ENCODE measurements at regions not wholly inside any gene's neighbourhood (a gene's known extent, or its start where the extent isn't known, plus 50 kb on each side); places are given as distances from the start of the nearest gene placed in this dataset.

DNA sequence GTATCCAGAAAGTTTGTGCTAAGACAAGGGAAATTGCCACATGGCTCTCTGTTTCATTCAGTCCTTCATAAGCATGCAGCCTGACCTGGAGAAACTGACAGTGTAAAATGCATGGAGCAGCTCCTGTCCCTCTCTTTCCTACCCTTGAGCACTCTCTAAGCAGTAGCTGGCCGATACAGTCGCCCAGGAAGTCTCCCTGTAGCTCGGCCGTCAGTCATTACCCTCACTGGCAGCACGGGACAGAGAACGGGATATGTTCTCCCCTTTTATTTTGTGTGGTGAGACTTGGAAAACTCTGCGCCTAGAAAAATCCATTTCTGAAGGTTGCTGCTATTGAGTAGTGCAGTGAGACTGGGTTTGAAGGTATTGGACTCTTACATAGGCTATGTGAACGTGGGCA, 56.8 kb upstream of the KCNMB1 start:
- no peaks in the 10 kb centered on the region for H3F3A ChIP-seq (replicated peaks; ENCODE audit: insufficient read depth)
- H3K79me2 ChIP-seq (ENCODE audit: insufficient read depth) = no peaks in the 10 kb centered on the region
- ChIA-PET CTCF (interaction anchor here (1.2 to 3.6 kb wide), 3 partner anchors 9 to 187 kb away, joined by 4 to 17 read pairs (median 4); no protein-coding TSS in a partner anchor), POLR2A (no interaction called here)
- DNase-seq = no peak
- no peaks in the 10 kb centered on the region for H3K9me3 ChIP-seq
- H3K4me2 ChIP-seq = no peak overlapping the region
- no peak overlapping the region for H3K9ac ChIP-seq
- TF ChIP-seq ELF1 (IDR thresholded peaks at IDR 0.05) (no peak), RAD21 (IDR thresholded peaks at IDR 0.05; ENCODE audit: low read length) (no peak), MXI1 (IDR thresholded peaks at IDR 0.05; ENCODE audit: low read depth, low read length) (no peak), CHD2 (IDR thresholded peaks at IDR 0.05; ENCODE audit: low read length, partially characterized antibody) (no peak), EP300 (IDR thresholded peaks at IDR 0.05; ENCODE audit: borderline replicate concordance in 1 of 2, low read depth in 1 of 2, low read length in 1 of 2) (no peak), EZH2phosphoT487 (IDR thresholded peaks at IDR 0.05; ENCODE audit: borderline replicate concordance, low read depth) (no peak), REST (IDR thresholded peaks at IDR 0.05; ENCODE audit: low read depth, low read length) (no peak), RXRA (IDR thresholded peaks at IDR 0.05; ENCODE audit: borderline replicate concordance, low read depth) (no peak), YY1 (IDR thresholded peaks at IDR 0.05; ENCODE audit: low read depth) (no peak), TEAD4 (IDR thresholded peaks at IDR 0.05; ENCODE audit: borderline replicate concordance, insufficient read depth) (no peak)
- TF ChIP-seq, protein P1, sequence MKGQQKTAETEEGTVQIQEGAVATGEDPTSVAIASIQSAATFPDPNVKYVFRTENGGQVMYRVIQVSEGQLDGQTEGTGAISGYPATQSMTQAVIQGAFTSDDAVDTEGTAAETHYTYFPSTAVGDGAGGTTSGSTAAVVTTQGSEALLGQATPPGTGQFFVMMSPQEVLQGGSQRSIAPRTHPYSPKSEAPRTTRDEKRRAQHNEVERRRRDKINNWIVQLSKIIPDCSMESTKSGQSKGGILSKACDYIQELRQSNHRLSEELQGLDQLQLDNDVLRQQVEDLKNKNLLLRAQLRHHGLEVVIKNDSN (IDR thresholded peaks at IDR 0.05; ENCODE audit: borderline replicate concordance, low read depth) = no peak
- TF ChIP-seq, protein P2, sequence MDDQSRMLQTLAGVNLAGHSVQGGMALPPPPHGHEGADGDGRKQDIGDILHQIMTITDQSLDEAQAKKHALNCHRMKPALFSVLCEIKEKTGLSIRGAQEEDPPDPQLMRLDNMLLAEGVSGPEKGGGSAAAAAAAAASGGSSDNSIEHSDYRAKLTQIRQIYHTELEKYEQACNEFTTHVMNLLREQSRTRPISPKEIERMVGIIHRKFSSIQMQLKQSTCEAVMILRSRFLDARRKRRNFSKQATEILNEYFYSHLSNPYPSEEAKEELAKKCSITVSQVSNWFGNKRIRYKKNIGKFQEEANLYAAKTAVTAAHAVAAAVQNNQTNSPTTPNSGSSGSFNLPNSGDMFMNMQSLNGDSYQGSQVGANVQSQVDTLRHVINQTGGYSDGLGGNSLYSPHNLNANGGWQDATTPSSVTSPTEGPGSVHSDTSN (IDR thresholded peaks at IDR 0.05) = no peak
- H3K36me3 ChIP-seq (replicated peaks in 1 of 2; ENCODE audit: control insufficient read depth in 1 of 2, insufficient read depth in 2 of 2, low read length in 1 of 2) = no peaks in the 10 kb centered on the region
- no peaks in the 10 kb centered on the region for H4K20me1 ChIP-seq (ENCODE audit: insufficient read depth)
- H3K27ac ChIP-seq (ENCODE audit: low read depth in 2 of 2, low read length in 1 of 2) = no peak overlapping the region
- no peaks in the 10 kb centered on the region for H3K27me3 ChIP-seq (ENCODE audit: insufficient read depth)
- no peaks in the 10 kb centered on the region for H3K4me1 ChIP-seq (ENCODE audit: control insufficient read depth in 1 of 2, insufficient read depth in 2 of 2, low read depth in 1 of 2, low read length in 1 of 2)
- no peak overlapping the region for H3K4me3 ChIP-seq (ENCODE audit: low read depth in 2 of 2, low read length in 1 of 2)
- H3K9me2 ChIP-seq = no peaks in the 10 kb centered on the region
- H2AFZ ChIP-seq (ENCODE audit: low read depth) = no peak overlapping the region
- 70% methylated on average over 8 of the region's 8 CpGs for WGBS (ENCODE audit: low lambda C conversion rate)
